H1 (cell line): ENCODE measurements at regions not wholly inside any gene's neighbourhood (a gene's known extent, or its start where the extent isn't known, plus 50 kb on each side); places are given as distances from the start of the nearest gene placed in this dataset.

Experiments
- CTCF ChIA-PET: fragments of 300-600 bp; sonication (Branson Sonifier 250); formaldehyde crosslinking; loops from one replicate; lab custom pipeline; 2021; ENCODE audit not compliant: partially characterized antibody; lab: Charles Lee
- POLR2A ChIA-PET: fragments of 300-600 bp; sonication (Branson Sonifier 250); formaldehyde crosslinking; loops from one replicate; lab custom pipeline; 2021; ENCODE audit warnings: inconsistent platforms; ENCODE audit not compliant: partially characterized antibody; lab: Charles Lee
- DNase-seq, 2 experiments: peaks; one replicate each; pipeline versions ENCODE4 v3.0.0 to v3.0.0-alpha.2; 2010 to 2022; ENCODE audit warnings: low spot score in 2 of 2, low read depth in 1 of 2, mixed read lengths in 1 of 2
- FAIRE-seq: peaks from 2 replicates; lab custom pipeline; 2011; peaks lifted over from hg19 to GRCh38; lab: Jason Lieb, UNC
- H2AFZ ChIP-seq: 2 replicates; pipeline ENCODE4 v1.8.1; 2012; ENCODE audit warnings: low read length, inconsistent platforms
- H2AK5ac ChIP-seq: 2 replicates; pipeline ENCODE4 v1.6.1; 2013; ENCODE audit warnings: low read depth, low read length
- H2BK120ac ChIP-seq: replicated peaks from 2 replicates; pipeline ENCODE3; 2013; ENCODE audit warnings: low read depth, low read length, inconsistent platforms
- H2BK12ac ChIP-seq: 2 replicates; pipeline ENCODE4 v1.6.1; 2013; ENCODE audit warnings: low read depth, low read length
- H2BK15ac ChIP-seq: 2 replicates; pipeline ENCODE4 v1.6.1; 2013; ENCODE audit warnings: low read length
- H2BK20ac ChIP-seq: 2 replicates; pipeline ENCODE4 v1.6.1; 2013; ENCODE audit warnings: low read length
- H2BK5ac ChIP-seq: 2 replicates; pipeline ENCODE4 v1.6.1; 2013; ENCODE audit warnings: low read depth, low read length
- H3K14ac ChIP-seq: 2 replicates; pipeline ENCODE4 v1.6.1; 2013; ENCODE audit warnings: inconsistent platforms; ENCODE audit not compliant: insufficient read length
- H3K18ac ChIP-seq: 2 replicates; pipeline ENCODE4 v1.6.1; 2013; ENCODE audit warnings: low read length; ENCODE audit errors: extremely low read depth
- H3K23ac ChIP-seq: 2 replicates; pipeline ENCODE4 v1.6.1; 2013; ENCODE audit warnings: inconsistent platforms; ENCODE audit not compliant: insufficient read length
- H3K23me2 ChIP-seq: 2 replicates; pipeline ENCODE4 v1.6.1; 2013; ENCODE audit warnings: low read depth, low read length
- H3K27ac ChIP-seq: 2 replicates; pipeline ENCODE4 v1.6.1; 2011; ENCODE audit warnings: low read depth, low read length, inconsistent platforms
- H3K27me3 ChIP-seq, 4 experiments: replicated peaks in 1 of 4; 1 replicate in 1 of 4; 2 replicates in 3 of 4; pipeline versions ENCODE4 v1.6.1 to v1.8.1; 2011 to 2013; ENCODE audit warnings: low read length in 3 of 4, mild to moderate bottlenecking in 3 of 4, inconsistent platforms in 2 of 4, mixed read lengths in 2 of 4, moderate library complexity in 1 of 4; ENCODE audit not compliant: control insufficient read depth in 3 of 4, insufficient read depth in 3 of 4; ENCODE audit errors: extremely low read depth in 1 of 4
- H3K36me3 ChIP-seq, 4 experiments: 2 replicates each; pipeline versions ENCODE4 v1.6.1 to v1.8.1; 2011 to 2013; ENCODE audit warnings: mild to moderate bottlenecking in 4 of 4, low read length in 3 of 4, moderate library complexity in 2 of 4, control low read depth in 1 of 4, inconsistent platforms in 1 of 4; ENCODE audit not compliant: insufficient read depth in 4 of 4, control insufficient read depth in 2 of 4
- H3K4ac ChIP-seq: replicated peaks from 2 replicates; pipeline ENCODE3; 2013; ENCODE audit warnings: low read length, low read depth, mixed read lengths, inconsistent platforms; ENCODE audit not compliant: insufficient read length
- H3K4me1 ChIP-seq, 4 experiments: replicated peaks in 1 of 4; 1 replicate in 1 of 4; 2 replicates in 3 of 4; pipeline versions ENCODE4 v1.6.1 to v1.8.1; 2011 to 2013; ENCODE audit warnings: low read length in 3 of 4, inconsistent platforms in 2 of 4, mixed read lengths in 1 of 4; ENCODE audit not compliant: insufficient read depth in 4 of 4, control insufficient read depth in 3 of 4
- H3K4me2 ChIP-seq, 2 experiments: 2 replicates each; pipeline versions ENCODE4 v1.6.1 to v1.8.1; 2011 to 2013; ENCODE audit warnings: low read depth in 2 of 2, low read length in 2 of 2, control low read depth in 1 of 2, inconsistent platforms in 1 of 2, mild to moderate bottlenecking in 1 of 2; ENCODE audit not compliant: insufficient read depth in 1 of 2
- H3K4me3 ChIP-seq, 4 experiments: fragments of 200-600, 300-600 bp in 1 of 4; sonication (generic), shearing (Covaris generic), sonication (Bioruptor Twin) in 1 of 4; 2 replicates each; pipeline versions ENCODE4 v1.5.1 to v1.8.1; 2011 to 2016; ENCODE audit warnings: low read length in 4 of 4, low read depth in 3 of 4, control low read depth in 2 of 4, inconsistent platforms in 2 of 4, mild to moderate bottlenecking in 2 of 4, mixed read lengths in 1 of 4, moderate library complexity in 1 of 4; ENCODE audit not compliant: insufficient read depth in 2 of 4; ENCODE audit errors: extremely low read depth in 1 of 4
- H3K56ac ChIP-seq: replicated peaks from 2 replicates; pipeline ENCODE3; 2013; ENCODE audit warnings: low read depth, mild to moderate bottlenecking, mixed read lengths, low read length, inconsistent platforms; ENCODE audit not compliant: insufficient read length
- H3K79me1 ChIP-seq: 2 replicates; pipeline ENCODE4 v1.6.1; 2013; ENCODE audit warnings: low read depth, low read length, control low read depth
- H3K79me2 ChIP-seq, 2 experiments: 2 replicates each; pipeline versions ENCODE4 v1.6.1 to v1.8.1; 2012 to 2013; ENCODE audit warnings: low read length in 2 of 2, mild to moderate bottlenecking in 2 of 2, inconsistent platforms in 1 of 2; ENCODE audit not compliant: insufficient read depth in 2 of 2, control insufficient read depth in 1 of 2
- H3K9ac ChIP-seq, 4 experiments: replicated peaks in 1 of 4; 1 replicate in 1 of 4; 2 replicates in 3 of 4; pipeline versions ENCODE4 v1.6.1 to v1.8.1; 2011 to 2013; ENCODE audit warnings: low read depth in 3 of 4, low read length in 3 of 4, control low read depth in 2 of 4, mild to moderate bottlenecking in 2 of 4, moderate library complexity in 2 of 4, inconsistent platforms in 1 of 4; ENCODE audit errors: extremely low read depth in 1 of 4
- H3K9me3 ChIP-seq, 2 experiments: 2 replicates each; pipeline versions ENCODE4 v1.6.1 to v1.8.1; 2012 to 2013; ENCODE audit warnings: mild to moderate bottlenecking in 2 of 2, moderate library complexity in 2 of 2, control low read depth in 1 of 2, inconsistent platforms in 1 of 2, low read depth in 1 of 2, low read length in 1 of 2, mixed read lengths in 1 of 2; ENCODE audit not compliant: insufficient read depth in 2 of 2
- H4K20me1 ChIP-seq, 2 experiments: replicated peaks in 1 of 2; 2 replicates each; pipeline versions ENCODE3 to v1.8.1; 2011 to 2013; ENCODE audit warnings: inconsistent platforms in 2 of 2, low read length in 2 of 2, mild to moderate bottlenecking in 1 of 2; ENCODE audit not compliant: insufficient read depth in 2 of 2, control insufficient read depth in 1 of 2
- H4K5ac ChIP-seq: 2 replicates; pipeline ENCODE4 v1.6.1; 2013; ENCODE audit warnings: low read length, low read depth, mixed read lengths, inconsistent platforms; ENCODE audit not compliant: insufficient read length
- H4K8ac ChIP-seq: 2 replicates; pipeline ENCODE4 v1.8.0; 2013; ENCODE audit warnings: mild to moderate bottlenecking, moderate library complexity, low read length, inconsistent platforms; ENCODE audit not compliant: insufficient read depth; ENCODE audit errors: extremely low read depth
- H4K91ac ChIP-seq: replicated peaks from 2 replicates; pipeline ENCODE3; 2013; ENCODE audit warnings: low read length, mixed read lengths, inconsistent platforms; ENCODE audit not compliant: insufficient read length
- NRF1 ChIP-seq: IDR thresholded peaks from 2 replicates; pipeline ENCODE4 v1.6.1; 2011; ENCODE audit warnings: mild to moderate bottlenecking, low read depth, low read length, improper control_type of control experiment
- RXRA ChIP-seq: IDR thresholded peaks from 2 replicates; pipeline ENCODE4 v1.6.1; 2011; ENCODE audit warnings: low read depth, mild to moderate bottlenecking, low read length, moderate library complexity; ENCODE audit not compliant: insufficient read depth
- WGBS, 2 experiments: shearing (Covaris generic) in 1 of 2; methylation state at CpG; one replicate each; pipeline versions ENCODE4 v1.1.6 to v1.1.7; 2013 to 2015; ENCODE audit warnings: low lambda C conversion rate in 2 of 2, mixed read lengths in 2 of 2, inconsistent platforms in 1 of 2, low coverage in 1 of 2, missing lambda C conversion rate in 1 of 2; ENCODE audit not compliant: insufficient replicate concordance in 2 of 2, insufficient coverage in 1 of 2, insufficient read length in 1 of 2; ENCODE audit errors: extremely low coverage in 1 of 2, missing lambda C conversion rate in 1 of 2; 5-methylcytosine and 5-hydroxymethylcytosine counted together

GRCh38 chr2:52608030-52608429, 1159.6 kb upstream of the CHAC2 start:
- no peak overlapping the region for H2BK15ac ChIP-seq
- CTCF ChIA-PET, result interaction anchor here (0.5 kb wide), 1 partner anchor 1346 kb away, joined by 6 read pairs; no protein-coding TSS in a partner anchor
- H3K4me3 ChIP-seq, result no peak overlapping the region
- H4K8ac ChIP-seq, result no peak overlapping the region
- H2BK5ac ChIP-seq, result no peak overlapping the region
- no peak overlapping the region for H2BK120ac ChIP-seq
- POLR2A ChIA-PET, result no interaction called here
- no peak overlapping the region for H3K27ac ChIP-seq
- H3K27me3 ChIP-seq, result no peaks in the 10 kb centered on the region
- FAIRE-seq (no peak), DNase-seq (no peak)
- H3K4me2 ChIP-seq, result no peak overlapping the region
- H3K14ac ChIP-seq, result no peak overlapping the region
- no peak overlapping the region for H3K18ac ChIP-seq
- 98% methylated on average over 2 of the region's 2 CpGs; no CpG with 5 or more reads in 1 of the 2 experiments for WGBS, 2 experiments
- H4K20me1 ChIP-seq, result no peaks in the 10 kb centered on the region
- H2BK20ac ChIP-seq, result no peak overlapping the region
- H3K4ac ChIP-seq, result no peak overlapping the region
- H2AFZ ChIP-seq, result no peak overlapping the region
- H3K9me3 ChIP-seq, result no peaks in the 10 kb centered on the region
- H3K79me1 ChIP-seq, result no peaks in the 10 kb centered on the region
- H4K91ac ChIP-seq, result no peak overlapping the region
- no peak overlapping the region for H2AK5ac ChIP-seq
- H3K23ac ChIP-seq, result no peak overlapping the region
- H3K4me1 ChIP-seq, result no peaks in the 10 kb centered on the region
- H3K56ac ChIP-seq, result no peak overlapping the region
- H3K79me2 ChIP-seq, result no peaks in the 10 kb centered on the region
- no peak overlapping the region for H2BK12ac ChIP-seq
- no peaks in the 10 kb centered on the region; the same call in 1 of the 2 replicates for H3K23me2 ChIP-seq
- no peaks in the 10 kb centered on the region for H3K36me3 ChIP-seq
- H4K5ac ChIP-seq, result no peak overlapping the region
- H3K9ac ChIP-seq, result no peak overlapping the region
- TF ChIP-seq RXRA (no peak), NRF1 (no peak)
